ENCODE measurements at regions not wholly inside any gene's neighbourhood (a gene's known extent, or its start where the extent isn't known, plus 50 kb on each side); places are given as distances from the start of the nearest gene placed in this dataset.

GRCh38 chr21:15149600-15150224 is 84.9 kb upstream of the NRIP1 start:
- DNase-seq (ENCODE audit: low read depth) = no peak
- TF ChIP-seq, protein P1, sequence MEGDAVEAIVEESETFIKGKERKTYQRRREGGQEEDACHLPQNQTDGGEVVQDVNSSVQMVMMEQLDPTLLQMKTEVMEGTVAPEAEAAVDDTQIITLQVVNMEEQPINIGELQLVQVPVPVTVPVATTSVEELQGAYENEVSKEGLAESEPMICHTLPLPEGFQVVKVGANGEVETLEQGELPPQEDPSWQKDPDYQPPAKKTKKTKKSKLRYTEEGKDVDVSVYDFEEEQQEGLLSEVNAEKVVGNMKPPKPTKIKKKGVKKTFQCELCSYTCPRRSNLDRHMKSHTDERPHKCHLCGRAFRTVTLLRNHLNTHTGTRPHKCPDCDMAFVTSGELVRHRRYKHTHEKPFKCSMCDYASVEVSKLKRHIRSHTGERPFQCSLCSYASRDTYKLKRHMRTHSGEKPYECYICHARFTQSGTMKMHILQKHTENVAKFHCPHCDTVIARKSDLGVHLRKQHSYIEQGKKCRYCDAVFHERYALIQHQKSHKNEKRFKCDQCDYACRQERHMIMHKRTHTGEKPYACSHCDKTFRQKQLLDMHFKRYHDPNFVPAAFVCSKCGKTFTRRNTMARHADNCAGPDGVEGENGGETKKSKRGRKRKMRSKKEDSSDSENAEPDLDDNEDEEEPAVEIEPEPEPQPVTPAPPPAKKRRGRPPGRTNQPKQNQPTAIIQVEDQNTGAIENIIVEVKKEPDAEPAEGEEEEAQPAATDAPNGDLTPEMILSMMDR (conservative IDR thresholded peaks at IDR 0.05; ENCODE audit: low read length) = no peak
- no peak overlapping the region for H3K4me3 ChIP-seq (ENCODE audit: low read length)

- DNase-seq (ENCODE audit: low read depth) = no peak
- TF ChIP-seq, protein P1 (conservative IDR thresholded peaks at IDR 0.05; ENCODE audit: low read length) = no peak
- H3K4me3 ChIP-seq (ENCODE audit: low read length) = no peak overlapping the region
These were observed 86.7 kb upstream of the NRIP1 start for GRCh38 chr21:15151385-15152103.

- H3K4me3 ChIP-seq (ENCODE audit: low read length) = no peak overlapping the region
- TF ChIP-seq, protein P1 (conservative IDR thresholded peaks at IDR 0.05; ENCODE audit: low read length) = no peak
- no peak for DNase-seq (ENCODE audit: low read depth)
These were observed 87.8 kb upstream of the NRIP1 start for GRCh38 chr21:15152591-15152990.

GRCh38 chr21:15159382-15160020 is 94.7 kb upstream of the NRIP1 start:
- DNase-seq (ENCODE audit: low read depth) = no peak
- H3K4me3 ChIP-seq (ENCODE audit: low read length) = no peak overlapping the region
- TF ChIP-seq, protein P1 (conservative IDR thresholded peaks at IDR 0.05; ENCODE audit: low read length) = no peak

DNA sequence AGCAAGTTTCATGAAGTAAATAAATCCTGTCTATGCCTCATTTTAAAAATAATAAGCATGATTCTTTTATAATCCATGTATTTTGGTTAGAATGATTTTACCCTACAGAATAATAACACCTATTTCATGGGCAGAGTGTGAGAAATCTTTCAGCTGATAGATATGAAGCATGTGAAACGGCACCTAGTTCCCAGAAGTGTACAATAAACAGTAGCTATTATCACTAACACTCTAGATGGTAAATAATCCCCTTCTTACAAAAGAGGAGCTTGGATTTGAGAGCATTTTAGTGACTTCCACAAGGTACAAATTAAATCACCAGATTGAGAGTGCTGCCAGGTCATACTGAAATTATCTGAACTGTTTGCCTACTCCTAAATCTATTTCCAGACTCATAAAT is 95.3 kb upstream of the NRIP1 start:
- TF ChIP-seq, protein P1 (conservative IDR thresholded peaks at IDR 0.05; ENCODE audit: low read length) = no peak
- no peak for DNase-seq (ENCODE audit: low read depth)
- H3K4me3 ChIP-seq (ENCODE audit: low read length) = no peak overlapping the region

- TF ChIP-seq, protein P1 (conservative IDR thresholded peaks at IDR 0.05; ENCODE audit: low read length) = no peak
- DNase-seq (ENCODE audit: low read depth) = no peak
- H3K4me3 ChIP-seq (ENCODE audit: low read length) = no peak overlapping the region
These were observed 98.1 kb upstream of the NRIP1 start for GRCh38 chr21:15162921-15163320.
